DND-41 (cell line): ENCODE measurements at regions not wholly inside any gene's neighbourhood (a gene's known extent, or its start where the extent isn't known, plus 50 kb on each side); places are given as distances from the start of the nearest gene placed in this dataset.
A peak's percentile ranks its signal among the peaks of the same experiment; 100 is the strongest.

ENCODE experiments used
- ATAC-seq: fragments of 200-7000 bp; cut with Tn5 transposase; 3 replicates; pipeline ENCODE4 v1.9.1; 2021; ENCODE audit warnings: low read depth; ENCODE audit not compliant: insufficient read depth
- DNase-seq: peaks from one replicate; pipeline ENCODE4 v3.0.0-alpha.2; 2020
- H2AFZ ChIP-seq: 2 replicates; pipeline ENCODE4 v1.6.0; 2012; ENCODE audit warnings: low read depth, low read length
- H3K27ac ChIP-seq: 2 replicates; pipeline ENCODE4 v1.5.1; 2012; ENCODE audit warnings: low read length, inconsistent platforms
- H3K27me3 ChIP-seq: fragments of 200-600 bp; sonication (generic); 2 replicates; pipeline ENCODE4 v1.6.0; 2012; ENCODE audit warnings: low read length, mild to moderate bottlenecking, inconsistent platforms; ENCODE audit not compliant: insufficient read depth, poor library complexity
- H3K36me3 ChIP-seq: 2 replicates; pipeline ENCODE4 v1.5.1; 2012; ENCODE audit warnings: low read length, inconsistent platforms; ENCODE audit not compliant: insufficient read depth
- H3K4me1 ChIP-seq: 2 replicates; pipeline ENCODE4 v1.5.1; 2012; ENCODE audit warnings: mild to moderate bottlenecking, low read length; ENCODE audit not compliant: insufficient read depth
- H3K4me2 ChIP-seq: 2 replicates; pipeline ENCODE4 v1.6.0; 2012; ENCODE audit warnings: mild to moderate bottlenecking, moderate library complexity, low read length, inconsistent platforms; ENCODE audit not compliant: insufficient read depth
- H3K4me3 ChIP-seq, 2 experiments: fragments of 200-600 bp in 1 of 2; shearing (Covaris generic) in 1 of 2; 2 replicates each; pipeline ENCODE4 v1.5.1; 2012 to 2016; ENCODE audit warnings: inconsistent platforms in 2 of 2, low read length in 2 of 2, mild to moderate bottlenecking in 2 of 2, low read depth in 1 of 2, moderate library complexity in 1 of 2
- H3K79me2 ChIP-seq: 2 replicates; pipeline ENCODE4 v1.6.0; 2012; ENCODE audit warnings: low read length, inconsistent platforms; ENCODE audit not compliant: insufficient read depth
- H3K9ac ChIP-seq: 2 replicates; pipeline ENCODE4 v1.6.0; 2012; ENCODE audit warnings: low read depth, mild to moderate bottlenecking, inconsistent platforms, low read length, moderate library complexity
- H3K9me3 ChIP-seq: 2 replicates; pipeline ENCODE4 v1.5.1; 2012; ENCODE audit warnings: low read length, moderate library complexity, mild to moderate bottlenecking, inconsistent platforms; ENCODE audit not compliant: insufficient read depth, severe bottlenecking
- H4K20me1 ChIP-seq: 2 replicates; pipeline ENCODE4 v1.6.0; 2012; ENCODE audit warnings: low read length; ENCODE audit not compliant: insufficient read depth
- EZH2 ChIP-seq: IDR thresholded peaks from 3 replicates; pipeline ENCODE4 v1.6.1; 2012; ENCODE audit warnings: borderline replicate concordance, low read depth, mild to moderate bottlenecking, moderate library complexity, low read length, inconsistent platforms; ENCODE audit not compliant: severe bottlenecking
- TF ChIP-seq, protein P1 (sequence below): IDR thresholded peaks from 2 replicates; pipeline ENCODE4 v1.5.1; 2012; ENCODE audit warnings: borderline replicate concordance, low read length, moderate library complexity, mild to moderate bottlenecking; ENCODE audit not compliant: poor library complexity, severe bottlenecking; ENCODE audit errors: extremely low read depth

DNA sequence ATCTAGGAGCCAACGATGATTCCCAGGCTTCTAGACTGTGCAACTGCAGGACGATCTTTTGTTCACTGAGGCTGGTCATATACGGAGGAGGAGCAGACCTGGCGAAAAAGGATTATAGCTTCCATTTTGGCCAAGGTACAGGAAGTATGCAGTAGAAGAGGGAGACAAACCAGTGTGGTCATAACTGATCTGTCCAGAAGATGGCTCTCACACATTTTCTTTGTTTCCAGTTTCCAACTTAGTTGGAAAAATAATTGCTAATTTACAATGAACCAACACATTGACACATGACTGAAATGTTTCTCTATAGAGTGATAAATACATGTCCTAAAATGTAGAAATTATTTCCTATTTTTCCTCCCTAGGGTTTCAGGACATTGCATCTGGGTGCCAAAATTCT is 364.1 kb upstream of the BTBD3 start:
- no peak overlapping the region for H2AFZ ChIP-seq
- no peak for DNase-seq
- no peak overlapping the region for H3K27ac ChIP-seq

DNA sequence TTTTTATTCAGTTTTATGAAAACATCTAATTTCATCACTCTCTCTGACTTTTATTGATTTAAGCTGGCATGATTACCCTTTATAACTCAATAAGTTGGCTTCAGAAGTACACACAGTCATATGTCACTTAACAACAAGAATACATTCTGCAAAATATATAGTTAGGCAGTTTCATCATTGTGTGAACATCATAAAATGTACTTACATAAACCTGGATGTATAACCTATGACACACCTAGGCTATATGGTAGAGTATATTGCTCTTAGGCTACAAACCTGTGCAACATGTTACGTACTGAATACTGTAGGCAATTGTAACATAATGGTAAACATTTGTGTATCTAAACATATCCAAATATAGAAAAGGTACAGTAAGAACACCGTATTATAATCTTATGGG is 362.2 kb upstream of the BTBD3 start:
- Histone ChIP-seq H3K79me2 (no peaks in the 10 kb centered on the region), H3K4me3 (no peak overlapping the region), H3K36me3 (no peaks in the 10 kb centered on the region), H4K20me1 (no peaks in the 10 kb centered on the region), H3K27me3 (no peaks in the 10 kb centered on the region), H3K9ac (no peak overlapping the region), H3K9me3 (no peaks in the 10 kb centered on the region), H2AFZ (no peak overlapping the region), H3K27ac (no peak overlapping the region), H3K4me2 (no peak overlapping the region), H3K4me1 (no peaks in the 10 kb centered on the region)
- DNase-seq, result no peak
- no peak for ATAC-seq
- TF ChIP-seq, protein P1, sequence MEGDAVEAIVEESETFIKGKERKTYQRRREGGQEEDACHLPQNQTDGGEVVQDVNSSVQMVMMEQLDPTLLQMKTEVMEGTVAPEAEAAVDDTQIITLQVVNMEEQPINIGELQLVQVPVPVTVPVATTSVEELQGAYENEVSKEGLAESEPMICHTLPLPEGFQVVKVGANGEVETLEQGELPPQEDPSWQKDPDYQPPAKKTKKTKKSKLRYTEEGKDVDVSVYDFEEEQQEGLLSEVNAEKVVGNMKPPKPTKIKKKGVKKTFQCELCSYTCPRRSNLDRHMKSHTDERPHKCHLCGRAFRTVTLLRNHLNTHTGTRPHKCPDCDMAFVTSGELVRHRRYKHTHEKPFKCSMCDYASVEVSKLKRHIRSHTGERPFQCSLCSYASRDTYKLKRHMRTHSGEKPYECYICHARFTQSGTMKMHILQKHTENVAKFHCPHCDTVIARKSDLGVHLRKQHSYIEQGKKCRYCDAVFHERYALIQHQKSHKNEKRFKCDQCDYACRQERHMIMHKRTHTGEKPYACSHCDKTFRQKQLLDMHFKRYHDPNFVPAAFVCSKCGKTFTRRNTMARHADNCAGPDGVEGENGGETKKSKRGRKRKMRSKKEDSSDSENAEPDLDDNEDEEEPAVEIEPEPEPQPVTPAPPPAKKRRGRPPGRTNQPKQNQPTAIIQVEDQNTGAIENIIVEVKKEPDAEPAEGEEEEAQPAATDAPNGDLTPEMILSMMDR, result no peak
- TF ChIP-seq EZH2, result no peak

More for the DNA sequence above, 364.1 kb upstream of the BTBD3 start:
- Histone ChIP-seq H3K4me3 (no peak overlapping the region), H4K20me1 (no peaks in the 10 kb centered on the region), H3K27me3 (no peaks in the 10 kb centered on the region), H3K4me1 (no peaks in the 10 kb centered on the region), H3K9me3 (no peaks in the 10 kb centered on the region), H3K79me2 (no peaks in the 10 kb centered on the region), H3K9ac (no peak overlapping the region), H3K4me2 (no peak overlapping the region), H3K36me3 (no peaks in the 10 kb centered on the region)
- ATAC-seq, result no peak
- TF ChIP-seq, protein P1, result peak; percentile 42
- no peak for TF ChIP-seq EZH2

DNA sequence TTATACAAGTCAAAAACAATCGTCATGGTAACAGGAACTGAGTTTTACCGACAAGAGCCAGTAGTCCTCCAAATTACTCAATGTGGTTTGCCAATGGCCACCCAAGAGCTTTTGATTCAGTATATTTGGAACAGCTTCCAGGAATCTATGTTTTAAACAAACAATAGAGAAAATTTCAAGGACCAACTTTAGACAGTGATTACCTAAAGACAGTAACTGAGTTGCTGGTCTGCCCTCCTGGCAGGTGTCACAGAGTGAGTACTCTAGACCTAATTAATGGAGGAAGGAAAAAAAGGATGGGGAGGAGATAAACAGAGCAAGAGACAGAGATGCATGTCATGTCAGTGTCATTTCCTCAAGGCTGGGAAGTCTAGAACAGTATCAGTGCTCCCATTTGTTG is 361.3 kb upstream of the BTBD3 start:
- H3K27me3 ChIP-seq, result no peaks in the 10 kb centered on the region
- H2AFZ ChIP-seq, result no peak overlapping the region
- no peak overlapping the region for H3K9ac ChIP-seq
- ATAC-seq (no peak), DNase-seq (no peak)
- no peaks in the 10 kb centered on the region for H3K36me3 ChIP-seq
- no peak overlapping the region for H3K4me3 ChIP-seq
- no peaks in the 10 kb centered on the region for H4K20me1 ChIP-seq
- H3K79me2 ChIP-seq, result no peaks in the 10 kb centered on the region
- no peak for TF ChIP-seq EZH2
- TF ChIP-seq, protein P1, result no peak
- no peaks in the 10 kb centered on the region for H3K9me3 ChIP-seq
- no peak overlapping the region for H3K4me2 ChIP-seq
- H3K27ac ChIP-seq, result no peak overlapping the region
- no peaks in the 10 kb centered on the region for H3K4me1 ChIP-seq

DNA sequence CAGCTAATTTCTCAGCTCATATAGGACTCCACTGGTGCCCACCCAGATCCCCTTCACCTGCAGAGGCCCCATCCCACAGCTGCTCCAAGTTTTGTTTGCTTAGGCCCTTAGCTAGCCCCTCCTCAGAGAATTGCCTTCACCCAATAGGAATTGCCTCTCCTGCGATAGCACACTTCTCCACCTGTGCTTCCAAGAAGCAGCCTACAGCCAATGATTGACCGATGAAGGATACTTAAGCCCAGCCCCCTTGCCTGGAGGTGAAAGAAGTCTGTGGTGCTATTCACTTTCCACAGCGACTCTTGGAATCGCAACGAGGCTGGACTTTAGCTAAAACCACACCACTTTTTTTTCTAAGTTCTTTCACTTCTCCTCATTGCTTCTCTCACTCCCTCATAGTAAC is 353.2 kb upstream of the BTBD3 start:
- Histone ChIP-seq H3K36me3 (no peaks in the 10 kb centered on the region), H2AFZ (no peak overlapping the region), H4K20me1 (no peaks in the 10 kb centered on the region), H3K4me1 (no peaks in the 10 kb centered on the region), H3K4me3 (no peak overlapping the region), H3K27ac (no peak overlapping the region), H3K79me2 (no peaks in the 10 kb centered on the region), H3K27me3 (no peaks in the 10 kb centered on the region), H3K9ac (no peak overlapping the region), H3K9me3 (no peaks in the 10 kb centered on the region), H3K4me2 (no peak overlapping the region)
- DNase-seq (no peak), ATAC-seq (no peak)
- TF ChIP-seq EZH2, result no peak
- TF ChIP-seq, protein P1, result no peak
